GM12874 (cell line): ENCODE measurements at regions not wholly inside any gene's neighbourhood (a gene's known extent, or its start where the extent isn't known, plus 50 kb on each side); places are given as distances from the start of the nearest gene placed in this dataset.

Source experiments
- TF ChIP-seq, protein P1 (sequence below): IDR thresholded peaks from 2 replicates; pipeline ENCODE4 v1.5.1; 2011; ENCODE audit warnings: low read depth, mild to moderate bottlenecking, control low read depth, low read length, moderate library complexity; ENCODE audit not compliant: insufficient read depth

DNA sequence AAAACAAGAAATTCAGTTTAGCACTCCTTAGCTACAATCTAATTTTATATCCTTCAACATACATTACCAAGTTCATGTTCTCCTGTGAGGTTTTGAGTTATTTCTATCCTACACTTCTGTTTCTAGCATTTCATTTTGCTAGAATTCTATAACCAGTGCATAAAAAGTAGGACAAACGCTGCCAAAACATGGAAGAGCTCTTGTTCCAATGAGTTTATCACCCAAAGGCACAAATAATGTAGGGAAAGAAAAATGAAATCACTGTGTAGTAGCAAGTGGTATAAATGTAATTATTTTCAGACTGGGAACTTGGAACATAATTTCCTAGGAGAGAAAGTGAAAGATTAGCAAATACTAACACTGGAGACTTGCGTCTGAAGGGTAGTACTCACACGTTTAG lies 413.3 kb upstream of the NRSN1 start:
- TF ChIP-seq, protein P1, sequence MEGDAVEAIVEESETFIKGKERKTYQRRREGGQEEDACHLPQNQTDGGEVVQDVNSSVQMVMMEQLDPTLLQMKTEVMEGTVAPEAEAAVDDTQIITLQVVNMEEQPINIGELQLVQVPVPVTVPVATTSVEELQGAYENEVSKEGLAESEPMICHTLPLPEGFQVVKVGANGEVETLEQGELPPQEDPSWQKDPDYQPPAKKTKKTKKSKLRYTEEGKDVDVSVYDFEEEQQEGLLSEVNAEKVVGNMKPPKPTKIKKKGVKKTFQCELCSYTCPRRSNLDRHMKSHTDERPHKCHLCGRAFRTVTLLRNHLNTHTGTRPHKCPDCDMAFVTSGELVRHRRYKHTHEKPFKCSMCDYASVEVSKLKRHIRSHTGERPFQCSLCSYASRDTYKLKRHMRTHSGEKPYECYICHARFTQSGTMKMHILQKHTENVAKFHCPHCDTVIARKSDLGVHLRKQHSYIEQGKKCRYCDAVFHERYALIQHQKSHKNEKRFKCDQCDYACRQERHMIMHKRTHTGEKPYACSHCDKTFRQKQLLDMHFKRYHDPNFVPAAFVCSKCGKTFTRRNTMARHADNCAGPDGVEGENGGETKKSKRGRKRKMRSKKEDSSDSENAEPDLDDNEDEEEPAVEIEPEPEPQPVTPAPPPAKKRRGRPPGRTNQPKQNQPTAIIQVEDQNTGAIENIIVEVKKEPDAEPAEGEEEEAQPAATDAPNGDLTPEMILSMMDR: no peak

DNA sequence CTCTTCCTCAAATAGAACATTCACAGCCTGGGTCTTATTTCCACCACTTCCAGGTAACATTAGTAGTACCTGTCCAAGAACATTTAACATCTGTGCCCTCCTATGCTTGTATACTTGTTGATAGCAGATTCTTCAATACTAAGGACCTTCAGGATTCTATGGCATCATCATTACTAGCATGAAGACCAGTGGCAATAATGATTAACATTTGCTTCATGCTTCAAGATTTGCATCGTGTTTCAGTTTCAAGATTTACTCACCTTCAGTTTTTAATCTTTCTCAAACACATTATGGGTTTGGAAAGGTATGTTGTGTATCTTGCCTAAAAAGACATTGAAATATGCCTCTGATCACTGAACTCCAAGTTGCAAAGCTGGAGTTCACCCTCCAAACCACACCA lies 412.8 kb upstream of the NRSN1 start:
- TF ChIP-seq, protein P1: no peak

DNA sequence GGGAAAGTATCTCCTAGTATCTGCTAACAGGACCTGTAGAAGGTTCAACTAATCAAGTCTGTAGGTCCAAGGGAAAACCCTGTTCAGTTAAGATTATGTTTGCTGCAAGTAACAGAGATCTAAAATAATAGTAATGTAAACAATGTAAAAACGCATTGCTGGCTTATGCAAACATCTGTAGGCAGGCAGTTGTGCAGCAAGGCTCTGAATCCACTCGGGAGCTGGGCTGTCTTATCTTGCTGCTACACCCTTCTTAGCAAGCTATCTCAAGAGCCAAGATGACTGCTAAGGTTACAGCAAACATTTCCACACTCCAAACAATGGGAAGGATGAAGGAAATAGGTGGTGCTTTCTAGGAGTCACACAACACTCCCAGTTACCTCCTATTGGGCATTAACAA lies 397.3 kb upstream of the NRSN1 start:
- TF ChIP-seq, protein P1: no peak

DNA sequence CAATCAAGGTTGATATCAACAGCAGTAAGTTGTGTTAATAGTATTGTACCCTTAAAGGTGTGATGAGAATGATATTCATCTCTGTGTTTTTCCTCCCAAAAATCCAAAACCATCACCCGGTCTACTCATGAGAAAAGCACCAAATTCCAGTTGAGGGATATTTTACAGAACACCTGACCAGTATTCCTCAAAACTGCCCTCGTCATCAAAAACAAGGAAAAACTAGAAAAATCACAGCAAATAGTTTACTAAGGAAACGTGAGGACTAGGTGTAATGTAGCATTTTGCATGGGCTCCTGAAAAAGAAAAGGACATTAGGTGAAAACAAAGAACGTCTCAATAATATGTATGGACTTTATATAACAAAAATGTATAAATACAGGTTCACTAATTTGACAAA lies 394.4 kb upstream of the NRSN1 start:
- TF ChIP-seq, protein P1: no peak

DNA sequence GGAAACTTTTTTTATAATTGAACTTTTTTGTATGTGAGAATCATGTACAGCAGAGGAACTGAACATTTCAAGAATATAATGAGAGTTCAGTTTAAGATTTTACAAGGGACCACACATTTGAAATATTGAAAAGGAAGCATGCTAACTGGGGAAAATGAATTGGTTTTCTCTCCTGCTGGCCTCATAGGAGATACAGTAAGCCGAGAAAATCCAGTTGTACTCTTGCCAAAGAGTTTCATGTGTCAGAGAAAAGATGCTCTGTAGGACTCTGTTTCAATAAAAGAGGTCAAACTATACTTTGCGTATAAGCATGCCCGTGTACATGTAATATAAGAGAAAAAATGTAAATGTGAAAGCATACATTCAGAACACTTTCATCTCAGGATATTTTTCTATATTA lies 393.5 kb upstream of the NRSN1 start:
- TF ChIP-seq, protein P1: no peak

DNA sequence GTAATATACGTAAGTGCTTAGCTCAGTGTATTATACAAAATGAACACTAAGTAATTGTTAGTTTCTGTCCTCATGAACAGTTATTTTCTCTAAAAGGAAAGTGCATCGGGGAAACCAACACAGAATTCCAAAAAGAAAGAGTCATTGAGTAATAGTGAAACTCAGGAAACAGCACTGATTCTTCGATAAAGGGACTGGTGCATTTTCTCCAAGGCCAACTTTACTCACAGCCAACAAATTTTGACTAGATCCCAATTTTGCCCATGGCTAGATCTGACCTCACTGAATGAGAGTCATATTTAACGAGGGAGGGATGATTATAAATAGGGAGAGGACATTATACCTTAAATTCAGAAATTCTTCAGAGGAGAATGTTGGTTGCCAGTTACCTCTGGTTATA lies 390.9 kb upstream of the NRSN1 start:
- TF ChIP-seq, protein P1: no peak

DNA sequence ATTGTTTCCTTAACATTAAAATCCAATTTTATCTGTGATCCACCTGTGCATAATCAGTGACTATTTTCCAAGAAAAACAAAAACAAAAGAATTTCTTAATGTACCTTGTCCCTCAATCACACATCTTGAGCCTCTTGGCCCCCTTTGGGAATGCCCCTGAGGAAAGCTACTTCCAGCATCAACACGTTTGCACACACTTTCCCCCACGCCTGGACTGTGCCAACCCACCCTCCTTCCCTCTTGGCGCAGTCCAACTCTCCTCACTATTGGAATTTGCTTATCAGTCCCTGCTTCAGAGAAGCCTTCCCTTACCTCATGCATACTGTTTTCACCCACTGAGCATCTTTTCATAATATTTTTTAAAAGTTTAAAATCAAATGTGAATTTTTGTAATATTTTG lies 389.4 kb upstream of the NRSN1 start:
- TF ChIP-seq, protein P1: no peak

DNA sequence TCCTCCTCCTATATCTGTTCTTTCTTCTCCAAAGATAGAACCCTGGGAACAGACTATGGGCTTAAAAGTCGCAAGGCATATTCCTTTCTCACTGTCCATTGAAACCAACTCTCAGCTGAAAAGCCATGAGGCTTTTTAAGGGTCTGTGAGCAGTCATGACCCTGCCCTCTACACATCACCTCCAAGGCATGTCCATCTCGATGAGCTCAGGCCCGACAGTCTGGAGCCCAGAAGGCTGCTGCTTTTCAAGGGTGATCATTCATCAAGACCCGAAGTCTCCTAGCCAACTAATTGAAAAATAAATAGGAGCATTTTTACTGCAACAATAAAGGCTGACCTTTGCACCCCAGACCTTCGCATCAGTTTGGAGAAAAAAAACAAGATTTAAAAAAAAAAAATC lies 378.8 kb upstream of the NRSN1 start:
- TF ChIP-seq, protein P1: no peak
